RWPE2 (cell line): ENCODE measurements at regions not wholly inside any gene's neighbourhood (a gene's known extent, or its start where the extent isn't known, plus 50 kb on each side); places are given as distances from the start of the nearest gene placed in this dataset.

Experiments used
- ATAC-seq: fragments of 200-7000 bp; cut with Tn5 transposase; 3 replicates; pipeline ENCODE4 v1.9.1; 2021; ENCODE audit warnings: low read depth
- DNase-seq: peaks from one replicate; pipeline ENCODE4 v3.0.0-alpha.2; 2020; ENCODE audit warnings: low spot score
- H3K27ac ChIP-seq: fragments of 450-650 bp; 2 replicates; pipeline ENCODE4 v1.5.1; 2017; ENCODE audit warnings: mild to moderate bottlenecking; ENCODE audit not compliant: poor library complexity, severe bottlenecking
- H3K27me3 ChIP-seq: fragments of 250-450 bp; sonication (Bioruptor Pico); 2 replicates; pipeline ENCODE4 v1.5.1; 2021; ENCODE audit warnings: mild to moderate bottlenecking, moderate library complexity; ENCODE audit not compliant: insufficient read depth, poor library complexity, severe bottlenecking
- H3K36me3 ChIP-seq: fragments of 250-450 bp; sonication (Bioruptor Pico); 2 replicates; pipeline ENCODE4 v1.5.1; 2020; ENCODE audit warnings: low read depth, mild to moderate bottlenecking, moderate library complexity
- H3K4me1 ChIP-seq: fragments of 250-450 bp; sonication (Bioruptor Pico); 2 replicates; pipeline ENCODE4 v1.5.1; 2021; ENCODE audit warnings: mild to moderate bottlenecking, moderate library complexity; ENCODE audit not compliant: insufficient read depth, poor library complexity, severe bottlenecking
- H3K4me3 ChIP-seq: fragments of 250-450 bp; sonication (Bioruptor Pico); 2 replicates; pipeline ENCODE4 v1.5.1; 2021; ENCODE audit warnings: mild to moderate bottlenecking, moderate library complexity; ENCODE audit not compliant: severe bottlenecking
- H3K9me3 ChIP-seq: fragments of 250-450 bp; sonication (Bioruptor Pico); 2 replicates; pipeline ENCODE4 v1.5.1; 2021; ENCODE audit warnings: mild to moderate bottlenecking, moderate library complexity; ENCODE audit not compliant: severe bottlenecking
- TF ChIP-seq, protein P1 (sequence below): fragments of 450-650 bp; IDR thresholded peaks from one replicate; pipeline ENCODE4 v1.5.1; 2017; ENCODE audit warnings: mild to moderate bottlenecking, moderate library complexity; ENCODE audit not compliant: poor library complexity, severe bottlenecking

DNA sequence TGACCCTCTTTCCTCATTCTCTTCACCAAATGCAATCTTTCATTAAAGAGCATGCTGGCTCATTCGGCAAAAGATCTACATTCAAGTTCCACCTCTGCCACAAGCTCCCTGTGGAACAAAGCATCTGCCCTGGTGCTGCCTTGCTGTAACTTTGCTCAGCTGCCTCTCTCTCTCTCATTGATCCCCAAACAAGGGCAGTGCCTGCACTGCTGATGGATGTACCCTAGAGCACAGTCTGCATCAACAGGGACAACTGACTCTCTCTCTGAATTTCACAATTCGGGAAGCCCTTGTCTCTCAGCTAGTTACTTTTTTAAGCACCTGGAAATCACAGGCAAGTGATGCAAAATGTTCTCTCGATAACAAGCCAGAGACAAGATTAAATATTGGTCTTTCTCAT is 174.0 kb upstream of the DIO2 start:
- H3K9me3 ChIP-seq: no peaks in the 10 kb centered on the region
- H3K4me1 ChIP-seq: peaks cover 22% of the 10 kb centered on the region
- H3K27ac ChIP-seq: no peak overlapping the region
- no peak for ATAC-seq
- no peak for DNase-seq
- H3K4me3 ChIP-seq: no peak overlapping the region
- H3K27me3 ChIP-seq: no peaks in the 10 kb centered on the region
- no peaks in the 10 kb centered on the region for H3K36me3 ChIP-seq
- TF ChIP-seq, protein P1, sequence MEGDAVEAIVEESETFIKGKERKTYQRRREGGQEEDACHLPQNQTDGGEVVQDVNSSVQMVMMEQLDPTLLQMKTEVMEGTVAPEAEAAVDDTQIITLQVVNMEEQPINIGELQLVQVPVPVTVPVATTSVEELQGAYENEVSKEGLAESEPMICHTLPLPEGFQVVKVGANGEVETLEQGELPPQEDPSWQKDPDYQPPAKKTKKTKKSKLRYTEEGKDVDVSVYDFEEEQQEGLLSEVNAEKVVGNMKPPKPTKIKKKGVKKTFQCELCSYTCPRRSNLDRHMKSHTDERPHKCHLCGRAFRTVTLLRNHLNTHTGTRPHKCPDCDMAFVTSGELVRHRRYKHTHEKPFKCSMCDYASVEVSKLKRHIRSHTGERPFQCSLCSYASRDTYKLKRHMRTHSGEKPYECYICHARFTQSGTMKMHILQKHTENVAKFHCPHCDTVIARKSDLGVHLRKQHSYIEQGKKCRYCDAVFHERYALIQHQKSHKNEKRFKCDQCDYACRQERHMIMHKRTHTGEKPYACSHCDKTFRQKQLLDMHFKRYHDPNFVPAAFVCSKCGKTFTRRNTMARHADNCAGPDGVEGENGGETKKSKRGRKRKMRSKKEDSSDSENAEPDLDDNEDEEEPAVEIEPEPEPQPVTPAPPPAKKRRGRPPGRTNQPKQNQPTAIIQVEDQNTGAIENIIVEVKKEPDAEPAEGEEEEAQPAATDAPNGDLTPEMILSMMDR: no peak

DNA sequence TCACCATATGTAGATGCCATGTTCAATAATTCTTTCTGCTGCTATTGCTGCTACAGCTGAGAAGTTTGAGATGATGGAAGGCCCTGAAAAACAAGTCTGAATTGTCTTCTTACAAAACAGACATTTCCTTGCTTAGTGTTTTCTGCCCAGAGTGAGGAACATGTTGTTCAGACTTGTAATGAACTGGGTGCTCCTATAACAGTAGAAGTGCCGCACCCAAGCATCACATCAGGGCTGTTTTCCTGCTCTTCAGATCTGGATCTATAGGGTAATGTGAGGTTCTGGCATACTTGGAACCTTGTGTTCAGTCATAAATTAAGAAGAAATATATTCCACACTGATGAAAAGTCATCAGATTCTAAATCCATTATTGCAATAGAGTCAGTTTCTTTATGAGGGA is 171.9 kb upstream of the DIO2 start:
- TF ChIP-seq, protein P1: no peak
- Histone ChIP-seq H3K4me1 (peaks cover 3% of the 10 kb centered on the region), H3K27me3 (no peaks in the 10 kb centered on the region)

GRCh38 chr14:80381807-80382363 is 170.6 kb upstream of the DIO2 start:
- Histone ChIP-seq H3K4me3 (no peak overlapping the region), H3K9me3 (no peaks in the 10 kb centered on the region), H3K27ac (no peak overlapping the region), H3K27me3 (no peaks in the 10 kb centered on the region), H3K36me3 (no peaks in the 10 kb centered on the region), H3K4me1 (no peaks in the 10 kb centered on the region)
- TF ChIP-seq, protein P1: no peak
- no peak for DNase-seq
- no peak for ATAC-seq

More for the DNA sequence above, 171.9 kb upstream of the DIO2 start:
- Histone ChIP-seq H3K27ac (no peak overlapping the region), H3K9me3 (no peaks in the 10 kb centered on the region), H3K4me3 (no peak overlapping the region), H3K36me3 (no peaks in the 10 kb centered on the region)
- DNase-seq (no peak), ATAC-seq (no peak)

- Histone ChIP-seq H3K9me3 (no peaks in the 10 kb centered on the region), H3K27me3 (no peaks in the 10 kb centered on the region), H3K4me1 (no peaks in the 10 kb centered on the region), H3K27ac (no peak overlapping the region), H3K4me3 (no peak overlapping the region), H3K36me3 (no peaks in the 10 kb centered on the region)
- DNase-seq: no peak
- TF ChIP-seq, protein P1: no peak
- no peak for ATAC-seq
These were observed 167.7 kb upstream of the DIO2 start for GRCh38 chr14:80379035-80379434.

DNA sequence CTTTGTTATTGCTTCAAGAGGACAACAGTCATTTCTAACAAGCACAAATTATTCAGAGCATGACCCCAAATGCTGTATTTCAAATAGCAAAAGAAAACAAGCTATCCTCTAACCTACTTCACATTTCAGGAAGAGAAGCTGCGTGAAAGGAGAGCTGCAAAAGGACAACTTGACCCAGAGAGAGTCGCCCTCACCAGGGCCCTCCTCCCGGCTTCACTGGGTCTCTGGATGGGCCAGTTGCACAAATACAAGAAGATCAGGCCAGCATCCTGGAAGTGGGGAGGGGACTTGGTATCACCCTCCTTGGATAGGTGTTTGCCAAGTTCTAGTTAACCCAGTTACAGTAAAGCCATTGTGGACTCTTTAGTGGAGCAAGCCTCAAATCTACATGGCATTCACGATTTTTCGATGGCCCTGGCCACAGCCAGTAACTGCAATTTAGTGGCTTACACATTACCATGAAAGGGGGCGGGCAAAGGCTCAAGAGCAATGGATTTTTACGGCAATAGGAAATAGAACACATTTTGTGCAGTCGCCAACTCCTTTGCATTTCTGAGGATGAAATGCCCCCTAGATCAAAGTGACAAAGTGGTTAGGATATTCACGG is 166.9 kb upstream of the DIO2 start:
- no peaks in the 10 kb centered on the region for H3K36me3 ChIP-seq
- TF ChIP-seq, protein P1: no peak
- H3K4me3 ChIP-seq: no peak overlapping the region
- H3K9me3 ChIP-seq: no peaks in the 10 kb centered on the region
- no peak overlapping the region for H3K27ac ChIP-seq
- DNase-seq (no peak), ATAC-seq (no peak)
- H3K4me1 ChIP-seq: no peaks in the 10 kb centered on the region
- H3K27me3 ChIP-seq: no peaks in the 10 kb centered on the region
